Endothelial cell of umbilical vein (primary cell): ENCODE measurements at regions not wholly inside any gene's neighbourhood (a gene's known extent, or its start where the extent isn't known, plus 50 kb on each side); places are given as distances from the start of the nearest gene placed in this dataset.

Experiments
- CTCF ChIP-seq, 2 donors: IDR thresholded peaks; 1 replicate in 1 of 2; 2 replicates in 1 of 2; pipeline ENCODE4 v1.5.1; 2011; ENCODE audit warnings: low read length in 2 of 2, mild to moderate bottlenecking in 2 of 2, moderate library complexity in 2 of 2, control low read depth in 1 of 2, inconsistent platforms in 1 of 2, low read depth in 1 of 2; ENCODE audit not compliant: insufficient read depth in 1 of 2; ENCODE audit errors: extremely low read depth in 1 of 2
- EZH2 ChIP-seq: IDR thresholded peaks from 2 replicates; pipeline ENCODE4 v1.6.1; 2012; ENCODE audit warnings: borderline replicate concordance, low read depth, mild to moderate bottlenecking, moderate library complexity, low read length, inconsistent platforms; ENCODE audit not compliant: severe bottlenecking
- FOS ChIP-seq: IDR thresholded peaks from 2 replicates; pipeline ENCODE4 v1.6.1; 2011; ENCODE audit warnings: mild to moderate bottlenecking, low read length, moderate library complexity, borderline replicate concordance; ENCODE audit not compliant: insufficient read depth
- JUN ChIP-seq: IDR thresholded peaks from 2 replicates; pipeline ENCODE4 v1.6.1; 2011; ENCODE audit warnings: borderline replicate concordance, low read depth; ENCODE audit not compliant: insufficient read length, insufficient read depth
- MAX ChIP-seq: IDR thresholded peaks from 2 replicates; pipeline ENCODE4 v1.6.1; 2011; ENCODE audit not compliant: insufficient read depth, insufficient read length
- MYC ChIP-seq: IDR thresholded peaks from one replicate; pipeline ENCODE4 v1.6.1; 2011; ENCODE audit warnings: mild to moderate bottlenecking, low read depth, low read length
- POLR2A ChIP-seq: IDR thresholded peaks from 2 replicates; pipeline ENCODE4 v1.6.1; 2012; ENCODE audit warnings: low read depth, mild to moderate bottlenecking, control low read depth, low read length
- POLR2AphosphoS5 ChIP-seq: IDR thresholded peaks from 2 replicates; pipeline ENCODE4 v1.6.1; 2012; ENCODE audit warnings: low read depth, mild to moderate bottlenecking, control low read depth, low read length, moderate library complexity; ENCODE audit not compliant: insufficient read depth

- TF ChIP-seq POLR2A (no peak), CTCF (IDR thresholded peaks at IDR 0.05; ENCODE audit: extremely low read depth in 1 of 2, insufficient read depth in 1 of 2, low read depth in 1 of 2, low read length in 2 of 2) (no peak), EZH2 (no peak), MAX (no peak), JUN (no peak), MYC (no peak), POLR2AphosphoS5 (no peak), FOS (no peak)
These were observed 323.5 kb downstream of the LRRC70 start for GRCh38 chr5:62902126-62902525.
